ENCODE measurements at regions not wholly inside any gene's neighbourhood (a gene's known extent, or its start where the extent isn't known, plus 50 kb on each side); places are given as distances from the start of the nearest gene placed in this dataset.

DNA sequence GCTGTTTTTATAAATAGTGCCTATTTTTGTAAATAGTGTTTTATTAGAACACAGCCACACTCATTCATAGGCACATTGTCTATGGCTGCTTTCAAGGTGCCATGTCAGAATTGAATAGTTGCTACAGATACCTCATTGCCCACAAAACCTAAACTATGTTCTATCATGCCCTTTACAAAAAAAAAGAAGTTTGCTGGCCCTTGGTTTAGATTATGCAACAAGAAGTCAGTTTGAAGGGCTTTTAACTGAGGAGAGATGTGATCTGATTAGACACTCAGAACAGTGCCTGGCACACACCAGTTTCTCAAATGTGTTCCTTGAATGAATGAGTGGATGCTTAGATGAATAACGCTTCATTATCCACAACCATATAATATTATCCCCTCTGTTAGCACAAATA, 366.1 kb downstream of the MAFB start:
- TF ChIP-seq, protein P1, sequence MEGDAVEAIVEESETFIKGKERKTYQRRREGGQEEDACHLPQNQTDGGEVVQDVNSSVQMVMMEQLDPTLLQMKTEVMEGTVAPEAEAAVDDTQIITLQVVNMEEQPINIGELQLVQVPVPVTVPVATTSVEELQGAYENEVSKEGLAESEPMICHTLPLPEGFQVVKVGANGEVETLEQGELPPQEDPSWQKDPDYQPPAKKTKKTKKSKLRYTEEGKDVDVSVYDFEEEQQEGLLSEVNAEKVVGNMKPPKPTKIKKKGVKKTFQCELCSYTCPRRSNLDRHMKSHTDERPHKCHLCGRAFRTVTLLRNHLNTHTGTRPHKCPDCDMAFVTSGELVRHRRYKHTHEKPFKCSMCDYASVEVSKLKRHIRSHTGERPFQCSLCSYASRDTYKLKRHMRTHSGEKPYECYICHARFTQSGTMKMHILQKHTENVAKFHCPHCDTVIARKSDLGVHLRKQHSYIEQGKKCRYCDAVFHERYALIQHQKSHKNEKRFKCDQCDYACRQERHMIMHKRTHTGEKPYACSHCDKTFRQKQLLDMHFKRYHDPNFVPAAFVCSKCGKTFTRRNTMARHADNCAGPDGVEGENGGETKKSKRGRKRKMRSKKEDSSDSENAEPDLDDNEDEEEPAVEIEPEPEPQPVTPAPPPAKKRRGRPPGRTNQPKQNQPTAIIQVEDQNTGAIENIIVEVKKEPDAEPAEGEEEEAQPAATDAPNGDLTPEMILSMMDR (IDR thresholded peaks at IDR 0.05): no peak
- TF ChIP-seq POLR2A (IDR thresholded peaks at IDR 0.05) (no peak), POLR2AphosphoS5 (IDR thresholded peaks at IDR 0.05) (no peak), EP300 (IDR thresholded peaks at IDR 0.05) (no peak)

All from sigmoid colon (tissue), 4 donors.